Fibroblast of skin of back (primary cell): ENCODE measurements at regions not wholly inside any gene's neighbourhood (a gene's known extent, or its start where the extent isn't known, plus 50 kb on each side); places are given as distances from the start of the nearest gene placed in this dataset.

Source experiments
- DNase-seq: peaks from one replicate; pipeline ENCODE4 v3.0.0-alpha.2; 2013

DNA sequence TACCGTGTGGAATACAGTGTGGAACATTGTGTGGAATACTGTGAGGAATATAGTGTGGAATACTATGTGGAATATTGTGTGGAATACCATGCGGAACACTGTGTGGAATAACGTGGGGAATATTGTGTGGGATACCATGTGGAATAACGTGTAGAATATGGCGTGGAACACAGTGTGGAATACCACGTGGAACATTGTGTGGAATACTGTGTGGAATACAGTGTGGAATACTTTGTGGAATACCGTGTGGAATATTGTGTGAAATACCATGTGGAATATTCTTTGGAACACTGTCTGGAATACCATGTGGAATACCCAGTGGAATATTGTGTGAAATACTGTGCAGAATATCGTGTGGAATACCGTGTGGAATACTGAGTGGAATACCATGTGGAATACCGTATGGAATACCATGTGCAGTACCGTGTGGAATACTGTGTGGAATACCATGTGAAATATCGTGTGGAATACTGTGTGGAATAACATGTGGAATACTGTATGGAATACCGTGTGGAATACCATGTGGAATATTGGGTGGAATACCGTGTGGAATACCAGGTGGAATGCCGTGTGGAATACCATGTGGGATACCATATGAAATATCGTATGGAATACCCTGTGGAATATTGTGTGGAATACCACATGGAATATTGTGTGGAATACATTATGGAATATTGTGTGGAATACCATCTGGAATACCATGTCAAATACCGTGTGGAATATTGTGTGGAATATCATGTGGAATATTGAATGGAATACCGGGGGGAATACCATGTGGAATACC is 133.1 kb upstream of the CHST15 start:
- no peak for DNase-seq

DNA sequence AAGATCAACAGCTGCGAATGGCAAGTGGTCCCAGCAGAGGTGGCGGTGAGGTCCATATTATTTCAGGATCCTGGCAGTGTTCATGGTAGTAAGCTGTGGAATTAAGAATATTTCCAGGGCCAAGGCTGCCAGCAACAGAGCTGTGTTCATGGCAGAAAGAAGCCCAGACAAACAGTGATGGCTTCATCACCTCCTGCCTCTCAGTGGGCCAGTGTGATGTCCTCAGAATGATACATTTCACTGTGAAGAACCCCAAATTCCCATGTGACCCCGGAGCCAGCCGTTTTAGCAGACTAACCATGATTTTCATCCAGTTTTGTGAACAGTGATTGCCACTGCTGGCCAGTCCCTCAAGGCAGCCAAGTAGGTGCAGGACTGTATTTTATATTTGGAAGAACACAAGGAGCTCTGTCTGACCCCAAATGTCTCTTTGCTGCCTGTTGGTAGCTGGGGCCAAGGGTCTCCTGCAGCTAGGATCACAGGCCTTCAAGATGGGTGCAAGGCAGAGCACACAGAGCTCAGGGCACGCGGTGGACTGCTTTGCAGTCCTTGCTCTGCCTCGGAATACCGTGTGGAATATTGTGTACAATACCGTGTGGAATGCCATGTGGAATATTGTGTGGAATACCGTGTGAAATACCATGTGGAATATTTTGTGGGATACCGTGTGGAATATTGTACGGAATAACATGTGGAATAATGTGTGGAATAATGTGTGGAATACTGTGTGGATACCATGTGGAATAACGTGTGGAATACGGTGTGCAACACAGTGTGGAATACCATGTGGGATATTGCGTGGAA is 132.3 kb upstream of the CHST15 start:
- no peak for DNase-seq

GRCh38 chr10:124225029-124225466 is 131.7 kb upstream of the CHST15 start:
- DNase-seq = no peak

GRCh38 chr10:124224331-124225028 is 131.1 kb upstream of the CHST15 start:
- DNase-seq = no peak

DNA sequence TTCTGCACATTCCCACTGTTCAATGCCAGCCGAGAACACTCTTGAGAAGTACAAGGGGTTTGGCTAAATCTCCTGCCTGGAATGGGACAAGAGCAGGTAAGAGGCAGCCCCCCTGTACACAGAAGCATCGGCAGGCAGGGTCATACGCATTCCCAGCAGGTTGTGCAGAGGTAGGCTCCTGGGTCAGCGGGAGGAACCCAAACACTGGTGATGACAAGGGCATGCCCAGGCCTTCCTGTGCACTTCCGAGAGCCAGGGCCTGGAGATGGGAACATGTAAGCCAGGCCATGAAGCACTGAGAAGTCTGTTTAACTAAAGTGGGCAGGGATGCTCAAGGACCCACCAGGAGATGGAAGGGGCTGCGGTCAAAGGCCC is 130.3 kb upstream of the CHST15 start:
- no peak for DNase-seq

- DNase-seq = no peak
Observed at GRCh38 chr10:124222988-124223710, 129.8 kb upstream of the CHST15 start.

- DNase-seq = no peak
Observed at GRCh38 chr10:124222318-124222987, 129.1 kb upstream of the CHST15 start.

DNA sequence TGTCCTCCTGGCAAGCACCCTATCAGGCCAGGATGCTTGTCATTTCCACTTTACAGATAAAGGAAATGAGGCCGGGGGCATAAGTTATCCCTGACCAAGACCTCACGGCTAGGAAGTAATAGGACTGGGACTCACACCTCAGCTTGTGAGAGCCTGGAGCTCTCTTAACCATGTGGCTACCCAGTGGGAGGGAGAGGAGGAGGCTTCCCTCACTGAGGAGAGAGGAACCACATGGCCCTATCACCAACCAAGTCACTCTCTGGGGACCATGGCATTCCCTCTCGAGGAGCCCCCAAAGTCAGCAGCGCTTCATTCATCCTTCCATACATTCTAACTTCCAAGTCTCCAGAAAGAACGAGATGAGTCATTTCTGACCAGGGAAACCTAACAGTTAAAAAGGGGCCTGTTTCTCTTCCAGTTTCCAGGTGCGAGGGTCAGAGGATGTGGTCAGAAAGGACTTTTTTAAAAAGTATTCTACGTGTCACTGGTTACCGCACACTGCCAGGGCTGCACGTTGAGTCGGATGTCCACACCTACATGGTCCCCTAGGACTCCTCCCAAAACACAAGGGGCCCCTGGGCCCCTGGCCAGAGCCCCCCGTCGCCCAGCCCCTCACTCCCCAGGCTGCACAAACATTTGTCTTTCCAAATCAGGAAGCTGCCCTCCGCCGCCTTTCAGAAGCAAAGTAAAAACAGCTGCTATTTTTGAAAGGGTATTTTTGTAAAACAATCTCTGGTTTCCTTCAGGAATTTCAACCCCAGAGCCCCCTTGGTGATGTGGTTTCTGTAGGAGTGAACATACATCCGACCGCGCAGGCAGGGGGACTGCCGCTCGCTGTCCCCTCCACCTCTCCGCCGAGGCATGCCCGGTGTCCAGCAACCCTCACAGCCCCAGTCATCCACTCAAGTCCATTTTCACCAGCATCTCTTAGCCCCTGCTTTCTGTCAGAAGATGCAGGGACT is 128.2 kb upstream of the CHST15 start:
- peak; percentile 44 for DNase-seq

DNA sequence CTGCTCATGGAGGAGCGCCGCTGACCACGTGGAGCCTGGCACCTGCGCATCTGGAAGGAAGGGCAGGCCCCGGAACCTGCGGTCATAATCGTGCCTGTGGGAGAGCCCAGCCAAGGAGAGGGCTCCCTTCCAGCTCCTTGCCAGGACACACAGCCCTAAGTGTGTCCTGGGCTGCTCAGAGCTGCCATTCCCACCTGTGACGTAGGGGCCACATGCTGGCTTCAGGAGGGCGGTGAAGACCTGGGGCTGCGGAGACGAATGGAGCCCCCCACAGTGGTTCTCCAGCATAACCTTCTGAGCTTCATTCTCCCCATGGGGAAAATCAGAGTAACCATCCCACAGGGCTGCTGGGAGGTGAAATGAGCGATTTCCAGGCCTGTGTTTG is 127.6 kb upstream of the CHST15 start:
- DNase-seq = no peak

GRCh38 chr10:124220547-124220946 is 127.1 kb upstream of the CHST15 start:
- no peak for DNase-seq

DNA sequence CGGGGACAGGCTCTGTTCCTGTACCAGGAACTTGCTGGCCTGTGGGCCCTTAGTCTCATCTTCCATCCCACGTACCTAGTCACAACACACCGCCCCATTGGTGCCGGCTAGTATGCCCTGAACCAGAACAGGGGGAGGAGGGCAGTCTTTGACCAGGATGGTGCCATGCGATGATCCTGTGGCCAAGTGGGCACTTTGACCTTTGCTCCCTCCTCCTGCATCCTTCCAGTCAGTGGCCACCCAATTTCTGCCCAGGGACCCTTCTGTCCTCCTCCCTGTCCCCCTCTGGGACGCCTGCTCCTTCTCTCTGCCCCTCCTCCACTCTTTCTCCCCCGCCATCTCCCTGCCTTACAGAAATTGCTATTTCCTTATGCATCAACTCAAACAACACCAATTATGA is 126.3 kb upstream of the CHST15 start:
- DNase-seq = no peak

DNA sequence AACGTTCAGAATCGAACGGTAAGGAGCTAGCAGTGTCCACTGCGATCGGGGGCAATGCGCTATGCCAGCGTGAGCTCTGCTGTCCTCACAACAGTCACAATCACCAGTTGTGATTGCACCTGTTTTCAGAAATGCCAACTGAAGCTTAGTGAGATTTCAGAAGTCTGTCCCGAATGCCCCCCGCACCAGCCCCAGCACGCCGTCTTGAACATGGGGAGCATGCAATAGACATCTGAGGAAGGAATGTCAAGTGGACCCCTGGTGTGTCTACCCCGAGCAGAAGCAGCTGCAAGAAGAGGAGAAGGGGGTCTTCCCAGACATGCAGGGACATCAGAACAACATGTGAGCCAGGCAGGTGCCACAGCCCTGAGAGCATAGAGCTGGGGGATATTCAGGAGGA is 125.7 kb upstream of the CHST15 start:
- no peak for DNase-seq

GRCh38 chr10:124217906-124218804 is 124.8 kb upstream of the CHST15 start:
- no peak for DNase-seq

DNA sequence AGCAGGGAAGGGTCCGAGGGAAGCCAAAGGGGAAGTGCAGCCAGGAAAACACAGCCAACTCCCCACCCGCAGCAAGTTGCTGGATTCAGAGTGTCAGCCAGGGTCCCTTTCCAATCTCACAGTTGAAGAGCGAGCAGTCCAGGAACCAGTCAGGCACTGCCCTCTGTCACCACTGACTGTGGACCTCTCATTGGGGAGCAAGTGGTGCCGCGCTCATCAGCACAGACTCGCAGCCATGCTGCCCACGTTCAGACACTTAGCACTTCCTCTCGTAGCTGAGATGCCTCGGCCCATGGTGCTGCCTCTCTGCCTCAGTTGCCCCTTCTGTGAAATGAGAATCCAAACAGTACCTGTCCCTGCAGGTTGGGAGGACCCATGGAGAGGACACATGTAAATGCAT is 123.6 kb upstream of the CHST15 start:
- no peak for DNase-seq

GRCh38 chr10:124214610-124215375 is 121.4 kb upstream of the CHST15 start:
- DNase-seq = no peak

- DNase-seq = no peak
Observed at GRCh38 chr10:124213899-124214510, 120.6 kb upstream of the CHST15 start.

DNA sequence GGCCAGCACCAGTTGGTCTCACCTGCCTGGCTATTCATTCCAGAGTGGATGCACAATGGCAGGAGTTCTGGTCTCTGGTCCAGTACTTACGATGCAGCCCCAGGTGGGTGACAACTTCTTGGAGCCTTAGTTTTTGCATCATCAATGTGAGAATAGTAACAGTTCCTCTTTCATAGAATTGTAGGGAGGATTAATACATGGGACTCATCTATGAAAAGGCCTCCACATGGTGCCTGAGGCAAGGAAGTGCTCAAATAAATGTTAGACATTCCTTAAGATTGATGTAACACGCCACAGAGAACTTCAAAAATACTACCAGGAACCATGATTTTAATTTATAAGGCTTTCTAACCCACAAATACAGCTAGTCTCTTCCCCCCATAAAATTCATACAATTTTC is 120.1 kb upstream of the CHST15 start:
- DNase-seq = peak; percentile 20

GRCh38 chr10:124212702-124213101 is 119.3 kb upstream of the CHST15 start:
- DNase-seq = no peak

DNA sequence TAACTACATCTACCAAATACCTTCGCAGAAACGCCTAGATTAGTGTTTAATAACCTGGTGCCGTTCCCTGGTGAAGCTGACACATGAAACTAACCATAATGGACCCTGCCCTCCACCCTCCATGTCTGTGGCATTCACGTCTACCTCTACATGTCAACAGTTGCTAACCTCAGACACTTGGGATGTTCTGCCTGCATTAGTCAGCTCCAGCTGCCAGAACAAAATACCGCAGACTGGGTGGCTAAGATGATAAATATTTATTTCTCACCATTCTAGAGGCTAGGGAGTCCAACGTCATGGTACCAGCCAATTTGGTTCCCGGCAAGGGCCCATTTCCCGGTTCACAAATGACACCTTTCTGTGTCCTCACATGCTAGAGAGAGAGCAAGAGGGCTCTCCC is 118.5 kb upstream of the CHST15 start:
- DNase-seq = peak; percentile 25
